LNCAP (cell line): ENCODE measurements at regions not wholly inside any gene's neighbourhood (a gene's known extent, or its start where the extent isn't known, plus 50 kb on each side); places are given as distances from the start of the nearest gene placed in this dataset.

Experiments used
- CTCF ChIP-seq: fragments of 450-650 bp; IDR thresholded peaks from 2 replicates; pipeline ENCODE4 v1.5.1; 2017; ENCODE audit warnings: mild to moderate bottlenecking

- TF ChIP-seq CTCF = no peak
Measured at GRCh38 chr17:73827627-73828291, 183.5 kb upstream of the SDK2 start.

- no peak for TF ChIP-seq CTCF
Measured at GRCh38 chr17:73829676-73830280, 185.5 kb upstream of the SDK2 start.

- no peak for TF ChIP-seq CTCF
Measured at GRCh38 chr17:73831699-73832098, 187.5 kb upstream of the SDK2 start.

GRCh38 chr17:73833775-73834488 is 189.7 kb upstream of the SDK2 start:
- TF ChIP-seq CTCF = no peak

GRCh38 chr17:73834684-73835343 is 190.6 kb upstream of the SDK2 start:
- TF ChIP-seq CTCF = no peak

GRCh38 chr17:73835605-73836004 is 191.4 kb upstream of the SDK2 start:
- no peak for TF ChIP-seq CTCF

- no peak for TF ChIP-seq CTCF
Measured at GRCh38 chr17:73838815-73839214, 194.6 kb upstream of the SDK2 start.
